ENCODE measurements at regions not wholly inside any gene's neighbourhood (a gene's known extent, or its start where the extent isn't known, plus 50 kb on each side); places are given as distances from the start of the nearest gene placed in this dataset.

GRCh38 chr3:43156812-43157455 is 51.1 kb upstream of the POMGNT2 start:
- no peak overlapping the region for H4K91ac ChIP-seq (ENCODE audit: insufficient read depth, low read depth, low read length)
- H4K5ac ChIP-seq (ENCODE audit: low read depth, low read length), result no peak overlapping the region
- H2BK20ac ChIP-seq (ENCODE audit: low read depth, low read length), result no peak overlapping the region
- H3K23ac ChIP-seq (ENCODE audit: low read depth, low read length), result no peak overlapping the region
- no peak overlapping the region for H3K4ac ChIP-seq (ENCODE audit: low read depth, low read length)
- H3K79me1 ChIP-seq (ENCODE audit: low read depth in 1 of 2, low read length in 2 of 2), result no peaks in the 10 kb centered on the region
- no peak overlapping the region for H3K4me2 ChIP-seq (ENCODE audit: low read depth, low read length)
- DNase-seq, result no peak
- TF ChIP-seq CTCF (conservative IDR thresholded peaks at IDR 0.05; ENCODE audit: low read depth, low read length), result no peak
- TF ChIP-seq MXI1 (IDR thresholded peaks at IDR 0.05; ENCODE audit: borderline replicate concordance, low read depth, low read length), result no peak
- no peak for TF ChIP-seq RAD21 (IDR thresholded peaks at IDR 0.05; ENCODE audit: low read length)
- no peak for TF ChIP-seq FOS (IDR thresholded peaks at IDR 0.05; ENCODE audit: low read depth, low read length)
- no peak for TF ChIP-seq BHLHE40 (IDR thresholded peaks at IDR 0.05; ENCODE audit: low read depth, low read length)
- no peak for TF ChIP-seq CEBPB (IDR thresholded peaks at IDR 0.05; ENCODE audit: low read depth, low read length)
- no peak for TF ChIP-seq ELK1 (IDR thresholded peaks at IDR 0.05; ENCODE audit: borderline replicate concordance, low read depth, low read length)
- TF ChIP-seq RCOR1 (IDR thresholded peaks at IDR 0.05; ENCODE audit: insufficient replicate concordance, low read length), result no peak
- no peak for TF ChIP-seq POLR2A (IDR thresholded peaks at IDR 0.05; ENCODE audit: low read depth, low read length)
- TF ChIP-seq SMC3 (IDR thresholded peaks at IDR 0.05; ENCODE audit: low read depth, low read length), result no peak
- TF ChIP-seq MAZ (IDR thresholded peaks at IDR 0.05; ENCODE audit: borderline replicate concordance, low read depth, low read length), result no peak
- no peak for TF ChIP-seq RFX5 (IDR thresholded peaks at IDR 0.05; ENCODE audit: low read depth, low read length)
- TF ChIP-seq, protein P1, sequence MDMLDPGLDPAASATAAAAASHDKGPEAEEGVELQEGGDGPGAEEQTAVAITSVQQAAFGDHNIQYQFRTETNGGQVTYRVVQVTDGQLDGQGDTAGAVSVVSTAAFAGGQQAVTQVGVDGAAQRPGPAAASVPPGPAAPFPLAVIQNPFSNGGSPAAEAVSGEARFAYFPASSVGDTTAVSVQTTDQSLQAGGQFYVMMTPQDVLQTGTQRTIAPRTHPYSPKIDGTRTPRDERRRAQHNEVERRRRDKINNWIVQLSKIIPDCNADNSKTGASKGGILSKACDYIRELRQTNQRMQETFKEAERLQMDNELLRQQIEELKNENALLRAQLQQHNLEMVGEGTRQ (IDR thresholded peaks at IDR 0.05; ENCODE audit: low read depth, low read length), result no peak
- TF ChIP-seq MAFK (IDR thresholded peaks at IDR 0.05; ENCODE audit: low read depth, low read length), result no peak
- no peak for TF ChIP-seq NFE2L2 (IDR thresholded peaks at IDR 0.05; ENCODE audit: low read depth, low read length)
- TF ChIP-seq CHD1 (IDR thresholded peaks at IDR 0.05; ENCODE audit: low read depth, low read length), result no peak
- H4K8ac ChIP-seq (ENCODE audit: low read depth in 2 of 2, low read length in 2 of 2), result no peak overlapping the region
- no peak overlapping the region for H3K4me3 ChIP-seq (ENCODE audit: insufficient read depth, low read depth, low read length)
- H2BK15ac ChIP-seq (ENCODE audit: low read depth, low read length), result no peak overlapping the region
- no peak overlapping the region for H2AFZ ChIP-seq (replicated peaks; ENCODE audit: low read length, poor library complexity)
- no CpG with 5 or more reads among the region's 5 CpGs for WGBS, 2 experiments (ENCODE audit: extremely low coverage in 2 of 2, insufficient read length in 1 of 2)
- no peaks in the 10 kb centered on the region for H3K36me3 ChIP-seq (ENCODE audit: control insufficient read depth, insufficient read depth, low read length)
- H3K18ac ChIP-seq (ENCODE audit: low read depth, low read length), result no peak overlapping the region
- intact Hi-C loops (cut with micrococcal nuclease), result no loop called here
- dilution Hi-C loops (cut with HindIII; ENCODE audit: low sequenced_read_pairs, unreplicated experiment), result no loop called here
- no peak overlapping the region for H3K14ac ChIP-seq (replicated peaks; ENCODE audit: low read depth, low read length)
- BruUV-seq (replicated peaks), result no TSS peak
- no peak overlapping the region for H3K9ac ChIP-seq (ENCODE audit: low read depth, low read length)
- H4K20me1 ChIP-seq (ENCODE audit: insufficient read depth, low read length), result no peaks in the 10 kb centered on the region; the same call in 1 of the 2 replicates
- no peak overlapping the region for H3K27ac ChIP-seq (ENCODE audit: insufficient read depth, low read length)
- peaks cover 5% of the 10 kb centered on the region; the same call in 1 of the 2 replicates for H3K4me1 ChIP-seq (ENCODE audit: control insufficient read depth, insufficient read depth, low read length)
- H3K56ac ChIP-seq (ENCODE audit: extremely low read depth, insufficient read depth, low read length), result no peak overlapping the region
- no peaks in the 10 kb centered on the region for H3K9me3 ChIP-seq (ENCODE audit: control insufficient read depth, insufficient read depth, low read length)
- ChIA-PET POLR2A (ENCODE audit: unreplicated experiment) (no interaction called here), CTCF (interaction anchor here (1.0 to 6.6 kb wide), 2 partner anchors 194 to 198 kb away, joined by 3 to 46 read pairs; no protein-coding TSS in a partner anchor)
- H2BK5ac ChIP-seq (ENCODE audit: low read depth, low read length, poor library complexity, severe bottlenecking), result no peak overlapping the region
- ATAC-seq (ENCODE audit: low read depth), result no peak
- no peak overlapping the region for H2AK9ac ChIP-seq (replicated peaks; ENCODE audit: low read depth, low read length, poor library complexity)
- H3K27me3 ChIP-seq (ENCODE audit: control insufficient read depth, insufficient read depth, low read length), result peaks cover 1% of the 10 kb centered on the region; the same call in 1 of the 2 replicates
- H2AK5ac ChIP-seq (ENCODE audit: low read depth, low read length), result no peak overlapping the region
- peaks cover 7% of the 10 kb centered on the region for H3K9me1 ChIP-seq (ENCODE audit: insufficient read depth, low read length)
- H2BK120ac ChIP-seq (ENCODE audit: low read depth, low read length), result no peak overlapping the region
- in situ Hi-C loops (cut with MboI; ENCODE audit: low sequenced_read_pairs), result loop anchor here (5.0 kb wide), 1 partner anchor 195 kb away; no protein-coding TSS in a partner anchor

All from IMR-90 (cell line).